DOHH2 (cell line): ENCODE measurements at regions not wholly inside any gene's neighbourhood (a gene's known extent, or its start where the extent isn't known, plus 50 kb on each side); places are given as distances from the start of the nearest gene placed in this dataset.

ENCODE experiments used
- EZH2phosphoT487 ChIP-seq: fragments of 200-600 bp; sonication (generic); IDR thresholded peaks from 2 replicates; pipeline ENCODE4 v1.6.1; 2017; ENCODE audit warnings: borderline replicate concordance, mild to moderate bottlenecking, antibody characterized with exemption, low read length, moderate library complexity, mixed read lengths
- TF ChIP-seq, protein P1 (sequence below): fragments of 200-600 bp; sonication (generic); IDR thresholded peaks from one replicate; pipeline ENCODE4 v1.5.1; 2014; ENCODE audit warnings: antibody characterized with exemption, mild to moderate bottlenecking, low read depth, low read length; ENCODE audit not compliant: poor library complexity, severe bottlenecking

DNA sequence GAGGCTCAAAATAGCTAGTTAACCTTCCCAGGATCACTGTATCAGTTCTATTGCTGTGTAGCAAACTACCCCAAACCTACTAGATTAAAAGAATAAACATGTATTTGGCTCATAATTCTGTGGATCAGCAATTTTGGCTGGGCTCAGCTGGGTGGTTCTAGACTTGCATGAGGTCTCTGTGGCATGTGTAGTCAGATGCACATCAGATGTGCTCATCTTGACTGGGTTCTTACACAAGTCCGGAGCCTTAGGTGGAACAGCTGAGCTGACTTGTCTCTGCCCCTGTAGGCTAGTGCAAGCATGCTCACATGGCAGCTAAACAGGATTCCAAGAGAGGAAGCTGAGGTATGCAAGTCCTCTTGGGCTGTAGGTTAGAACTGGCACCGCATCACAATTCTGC is 137.7 kb upstream of the PRNP start:
- TF ChIP-seq, protein P1, sequence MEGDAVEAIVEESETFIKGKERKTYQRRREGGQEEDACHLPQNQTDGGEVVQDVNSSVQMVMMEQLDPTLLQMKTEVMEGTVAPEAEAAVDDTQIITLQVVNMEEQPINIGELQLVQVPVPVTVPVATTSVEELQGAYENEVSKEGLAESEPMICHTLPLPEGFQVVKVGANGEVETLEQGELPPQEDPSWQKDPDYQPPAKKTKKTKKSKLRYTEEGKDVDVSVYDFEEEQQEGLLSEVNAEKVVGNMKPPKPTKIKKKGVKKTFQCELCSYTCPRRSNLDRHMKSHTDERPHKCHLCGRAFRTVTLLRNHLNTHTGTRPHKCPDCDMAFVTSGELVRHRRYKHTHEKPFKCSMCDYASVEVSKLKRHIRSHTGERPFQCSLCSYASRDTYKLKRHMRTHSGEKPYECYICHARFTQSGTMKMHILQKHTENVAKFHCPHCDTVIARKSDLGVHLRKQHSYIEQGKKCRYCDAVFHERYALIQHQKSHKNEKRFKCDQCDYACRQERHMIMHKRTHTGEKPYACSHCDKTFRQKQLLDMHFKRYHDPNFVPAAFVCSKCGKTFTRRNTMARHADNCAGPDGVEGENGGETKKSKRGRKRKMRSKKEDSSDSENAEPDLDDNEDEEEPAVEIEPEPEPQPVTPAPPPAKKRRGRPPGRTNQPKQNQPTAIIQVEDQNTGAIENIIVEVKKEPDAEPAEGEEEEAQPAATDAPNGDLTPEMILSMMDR = no peak
- no peak for TF ChIP-seq EZH2phosphoT487
